NCI-H526 treated with DMSO at 0.1 percent for 48 hours (cell line): ENCODE measurements at regions not wholly inside any gene's neighbourhood (a gene's known extent, or its start where the extent isn't known, plus 50 kb on each side); places are given as distances from the start of the nearest gene placed in this dataset.
"Not testable (repeated sequence)": the region's sequence is repeated elsewhere in the genome, so short reads cannot be mapped to it uniquely, and the experiment has no call there.

Experiments used
- DNase-seq: peaks from one replicate; lab custom pipeline; 2025; lab: John Stamatoyannopoulos, UW

DNA sequence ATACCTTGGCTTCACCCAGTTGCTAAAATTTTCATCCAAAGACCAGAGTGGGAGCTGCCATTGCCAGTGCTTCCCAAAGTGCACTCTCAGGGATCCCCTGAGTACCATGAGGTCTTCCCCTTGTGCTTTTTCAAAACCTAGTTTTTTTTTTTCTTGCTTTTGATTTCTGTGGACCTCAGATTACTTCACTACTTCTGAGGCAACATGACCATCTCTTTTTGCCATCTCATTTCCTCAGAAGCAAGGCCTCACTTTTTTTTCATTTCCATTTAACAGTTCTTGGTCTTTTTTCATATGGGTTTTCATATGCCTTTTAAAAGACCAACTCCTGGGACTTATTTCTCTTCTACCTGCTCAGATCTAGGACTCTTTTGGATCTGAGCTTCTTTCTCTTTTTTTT is 64.1 kb upstream of the MMS22L start:
- no peak for DNase-seq

GRCh38 chr6:97361286-97361685 is 78.3 kb upstream of the MMS22L start:
- DNase-seq, result no peak

- no peak for DNase-seq
These were observed 81.3 kb upstream of the MMS22L start for GRCh38 chr6:97364327-97364726.

GRCh38 chr6:97382071-97382470 is 99.1 kb upstream of the MMS22L start:
- DNase-seq, result not testable (repeated sequence)

- DNase-seq, result no peak
These were observed 109.7 kb upstream of the MMS22L start for GRCh38 chr6:97392735-97393134.

- DNase-seq, result no peak
These were observed 111.2 kb upstream of the MMS22L start for GRCh38 chr6:97394160-97394748.

DNA sequence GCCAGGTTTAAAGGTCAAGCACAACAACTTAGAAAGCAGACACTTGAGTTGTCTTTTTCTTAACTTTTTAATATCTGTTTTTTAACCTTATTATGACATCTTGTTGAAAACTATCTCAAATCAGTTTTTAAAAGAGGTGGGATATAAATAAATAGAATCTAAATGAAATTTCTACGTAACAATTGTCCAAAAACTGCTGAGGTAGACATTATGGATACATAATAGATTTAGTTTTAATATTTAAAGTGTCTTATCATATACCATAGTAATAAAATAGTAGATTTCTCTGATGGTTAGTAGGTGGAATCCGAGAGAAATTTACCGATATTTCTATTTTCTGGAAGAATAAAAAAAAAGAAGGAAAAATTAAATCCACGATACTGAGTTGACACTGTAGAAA is 113.9 kb upstream of the MMS22L start:
- no peak for DNase-seq

- no peak for DNase-seq
These were observed 116.2 kb upstream of the MMS22L start for GRCh38 chr6:97399208-97399607.

DNA sequence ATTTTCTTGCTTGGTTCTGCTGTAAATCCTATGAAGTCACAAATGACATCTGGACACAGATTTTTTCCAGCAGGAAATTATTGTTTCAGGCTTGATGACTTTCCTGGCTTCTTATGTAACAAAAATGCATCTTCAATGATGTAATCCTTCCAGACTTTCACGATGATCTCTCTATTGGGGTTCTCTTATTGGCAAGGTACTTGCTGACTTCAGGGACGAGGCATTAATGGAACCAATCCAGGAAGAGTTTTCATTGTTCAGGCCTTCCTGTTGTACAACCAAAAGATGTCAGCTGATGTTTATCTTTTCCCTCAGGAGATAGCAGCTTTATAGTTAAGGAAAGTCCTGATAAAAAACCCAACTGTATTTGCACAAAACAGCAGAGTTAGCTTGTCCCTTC is 118.5 kb upstream of the MMS22L start:
- DNase-seq, result no peak

GRCh38 chr6:97405818-97406409 is 122.9 kb upstream of the MMS22L start:
- DNase-seq, result no peak

DNA sequence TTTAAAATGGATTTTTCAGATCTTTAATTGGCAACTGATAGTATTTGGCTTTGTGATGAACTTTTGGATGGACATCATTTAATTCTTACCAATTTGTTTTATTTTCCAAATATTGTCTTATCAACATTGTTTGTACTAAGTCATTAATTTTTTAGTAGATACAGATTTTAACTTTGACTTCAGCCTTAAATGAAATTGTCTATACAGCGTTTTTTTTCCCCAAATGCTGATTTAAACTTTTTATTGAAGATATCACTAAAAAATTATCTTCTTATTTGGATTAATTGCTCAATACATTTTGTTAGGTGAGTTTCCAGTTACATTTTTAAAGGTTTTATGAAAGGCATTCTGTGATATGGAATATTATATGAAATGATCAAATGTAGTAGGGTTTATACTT is 123.6 kb upstream of the MMS22L start:
- no peak for DNase-seq

- DNase-seq, result no peak
These were observed 128.6 kb upstream of the MMS22L start for GRCh38 chr6:97411610-97412009.

DNA sequence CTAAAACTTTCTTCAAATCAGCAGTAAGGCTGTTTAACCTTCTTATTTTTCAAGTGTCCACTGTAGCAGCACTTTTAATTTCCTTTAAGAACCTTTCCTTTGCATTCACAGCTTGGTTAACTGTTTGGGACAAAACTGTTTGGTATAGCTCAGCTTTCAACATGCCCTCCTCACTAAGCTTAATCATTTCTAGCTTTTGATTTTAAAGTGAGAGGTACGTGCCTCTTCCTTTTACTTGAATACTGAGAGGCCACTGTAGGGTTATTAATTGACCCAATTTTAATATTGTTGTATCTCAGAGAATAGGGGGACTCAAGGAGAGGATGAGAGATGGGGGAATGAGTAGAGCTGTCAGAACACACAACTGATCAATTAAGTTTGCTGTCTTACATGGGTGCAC is 129.5 kb upstream of the MMS22L start:
- no peak for DNase-seq

GRCh38 chr6:97422171-97422570 is 139.2 kb upstream of the MMS22L start:
- DNase-seq, result no peak

- DNase-seq, result no peak
These were observed 140.2 kb upstream of the MMS22L start for GRCh38 chr6:97423190-97423589.

- DNase-seq, result no peak
These were observed 144.6 kb upstream of the MMS22L start for GRCh38 chr6:97427648-97428047.

GRCh38 chr6:97437087-97437486 is 154.1 kb upstream of the MMS22L start:
- DNase-seq, result peak; percentile 47

- DNase-seq, result no peak
These were observed 155.1 kb upstream of the MMS22L start for GRCh38 chr6:97438011-97438671.

- peak; percentile 57 for DNase-seq
These were observed 157.7 kb upstream of the MMS22L start for GRCh38 chr6:97440590-97441176.

- DNase-seq, result no peak
These were observed 160.5 kb upstream of the MMS22L start for GRCh38 chr6:97443408-97444080.

GRCh38 chr6:97445407-97445806 is 162.4 kb upstream of the MMS22L start:
- DNase-seq, result no peak

DNA sequence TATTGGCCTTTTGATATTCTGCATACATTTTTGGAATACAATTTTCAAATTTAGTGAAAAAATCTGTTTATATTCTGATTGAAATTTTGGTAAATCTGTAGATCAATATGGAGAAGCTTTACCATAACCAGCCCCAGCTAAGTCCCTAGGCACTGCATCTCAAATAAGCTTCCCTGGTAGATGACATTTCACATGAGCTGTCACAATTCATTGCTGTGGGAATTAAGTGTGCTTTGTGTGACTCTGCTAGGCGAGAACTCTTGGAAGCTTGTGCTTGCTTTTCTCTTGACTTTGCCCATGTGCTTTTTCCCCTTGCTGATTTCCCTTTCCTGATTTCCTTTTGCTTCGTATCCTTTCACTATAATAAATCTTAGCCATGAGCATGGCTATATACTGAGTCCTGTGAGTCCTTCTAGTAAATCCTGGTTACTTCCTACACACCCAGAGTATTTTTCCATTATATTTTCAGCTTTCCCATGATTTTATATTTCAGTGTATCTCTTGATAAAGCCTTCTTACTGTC is 166.5 kb upstream of the MMS22L start:
- DNase-seq, result no peak

DNA sequence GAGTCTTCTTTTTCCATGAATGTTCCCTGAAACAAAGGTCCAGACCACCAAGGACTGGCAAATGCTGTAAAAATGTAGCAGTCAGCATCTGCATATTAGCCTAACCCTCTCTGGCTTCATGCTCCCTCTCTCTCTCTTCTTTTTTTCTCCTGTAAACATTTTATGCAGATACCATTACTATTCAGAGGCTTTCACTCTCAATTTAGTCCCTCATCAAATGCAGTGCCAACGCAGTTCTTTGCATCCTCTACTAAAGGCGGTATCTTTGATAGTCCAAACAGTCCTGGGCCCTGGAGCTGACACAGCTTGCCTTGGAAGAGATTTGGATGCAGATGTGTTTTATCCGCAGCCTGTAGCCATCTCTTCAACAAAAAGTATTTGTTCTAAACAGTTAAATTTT is 167.1 kb upstream of the MMS22L start:
- no peak for DNase-seq
